ENCODE measurements at regions not wholly inside any gene's neighbourhood (a gene's known extent, or its start where the extent isn't known, plus 50 kb on each side); places are given as distances from the start of the nearest gene placed in this dataset.

DNA sequence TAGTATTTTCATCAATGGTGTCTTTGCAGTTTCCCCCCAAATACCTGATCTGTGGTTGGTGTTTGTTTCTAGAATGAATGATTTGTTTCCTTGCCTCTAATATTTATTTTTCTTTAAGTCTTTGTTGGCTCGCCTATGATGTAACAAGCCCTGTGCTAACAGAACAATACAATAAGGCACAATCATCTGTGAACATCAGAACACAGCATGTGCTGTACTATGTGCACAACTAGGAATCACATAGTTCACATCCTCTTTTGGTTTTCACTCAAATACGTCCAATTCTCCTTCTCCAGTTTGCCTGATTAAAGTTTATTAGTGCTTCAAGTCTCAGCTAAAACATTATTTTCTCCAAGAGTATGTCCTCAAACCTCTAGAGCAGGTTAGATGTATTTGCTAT is 613.1 kb downstream of the EPHA7 start:
- no peak for DNase-seq

GRCh38 chr6:92791403-92791802 is 628.0 kb downstream of the EPHA7 start:
- DNase-seq, result no peak

DNA sequence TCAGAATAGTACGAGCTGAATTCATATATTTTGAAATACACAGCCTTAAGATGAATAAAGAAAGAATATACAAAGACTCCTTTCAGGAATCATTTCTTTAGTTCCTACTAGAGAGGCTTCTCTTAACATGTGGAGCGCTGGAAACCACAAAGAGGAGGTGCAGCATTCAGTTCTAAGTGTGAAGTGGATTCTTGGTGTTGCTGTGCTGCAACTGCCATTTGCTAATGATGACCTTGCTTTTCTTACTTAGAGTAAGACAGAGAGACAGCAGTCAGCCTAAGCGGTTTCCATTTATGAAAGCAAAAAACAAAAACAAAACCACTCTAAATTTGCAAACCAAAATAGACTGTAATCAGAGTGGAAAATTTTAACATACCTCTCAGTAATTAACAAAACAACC is 629.0 kb downstream of the EPHA7 start:
- DNase-seq, result no peak

DNA sequence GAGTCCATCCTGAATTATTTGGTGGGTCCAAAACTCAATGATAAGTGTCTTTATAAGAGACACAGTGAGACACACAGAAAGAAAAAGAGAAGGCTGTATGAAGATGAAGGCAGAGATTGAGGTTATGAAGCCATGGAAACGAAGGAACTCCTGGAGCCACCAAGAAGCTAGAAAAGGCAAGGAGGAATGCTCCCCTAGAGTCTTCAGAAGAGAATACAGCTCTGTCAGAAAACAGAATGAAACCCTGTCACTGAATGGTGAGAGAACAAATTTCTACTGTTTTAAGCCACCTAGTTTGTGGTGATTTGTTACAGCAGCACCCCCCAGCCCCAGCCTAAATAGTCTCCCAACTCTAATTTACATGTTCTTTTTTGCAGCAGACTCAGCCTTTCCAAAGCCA is 635.1 kb downstream of the EPHA7 start:
- DNase-seq, result no peak

DNA sequence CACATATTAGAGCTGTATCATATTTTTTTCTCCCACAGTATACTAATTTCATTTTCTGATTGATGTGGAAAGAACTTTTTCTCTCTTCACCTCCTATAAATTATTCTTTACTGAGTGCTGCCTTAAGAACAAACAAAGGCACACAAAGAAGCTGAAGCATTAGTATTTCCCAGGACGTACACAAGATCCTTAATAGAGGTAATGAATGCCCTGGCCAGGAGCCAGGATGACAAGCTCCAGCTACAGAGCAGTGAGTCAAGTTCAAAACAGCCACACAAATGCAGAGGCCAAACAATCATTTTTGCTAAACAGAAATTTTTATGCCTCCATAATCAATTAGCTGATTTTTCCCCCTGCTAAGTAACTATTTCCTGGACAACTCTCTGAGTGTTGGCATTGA is 639.6 kb downstream of the EPHA7 start:
- no peak for DNase-seq

DNA sequence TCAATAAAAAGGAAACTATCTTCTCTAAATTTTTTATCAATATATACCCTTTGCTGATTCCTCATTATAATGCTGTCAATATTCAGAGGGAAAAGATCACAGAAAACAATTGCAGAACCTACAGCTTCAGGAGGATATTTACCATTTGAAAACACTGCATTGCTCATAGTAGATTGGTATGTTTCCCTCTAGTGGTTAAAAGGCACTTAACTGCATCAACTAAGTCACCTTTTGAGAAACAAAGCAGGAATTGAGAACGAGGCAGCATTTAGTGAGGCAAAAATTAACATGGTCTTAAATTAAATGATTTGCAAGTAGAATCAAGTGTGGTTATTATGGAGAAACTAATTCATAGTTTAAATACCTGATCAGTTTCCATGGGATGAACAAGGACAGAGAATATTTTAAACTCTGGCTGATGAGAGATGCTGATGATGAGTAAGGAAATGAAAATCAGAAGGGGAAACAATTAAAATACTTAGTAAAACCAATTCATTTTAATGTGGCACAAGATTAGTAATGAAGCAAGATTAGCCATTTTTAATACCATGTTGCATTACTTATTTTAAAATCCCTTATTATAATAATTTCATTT is 642.1 kb downstream of the EPHA7 start:
- DNase-seq, result no peak

GRCh38 chr6:92770540-92770939 is 648.8 kb downstream of the EPHA7 start:
- DNase-seq, result no peak

GRCh38 chr6:92767101-92767500 is 652.3 kb downstream of the EPHA7 start:
- no peak for DNase-seq

- no peak for DNase-seq
These were observed 655.7 kb downstream of the EPHA7 start for GRCh38 chr6:92763680-92764079.

GRCh38 chr6:92763274-92763584 is 656.1 kb downstream of the EPHA7 start:
- DNase-seq, result no peak

- DNase-seq, result no peak
These were observed 656.7 kb downstream of the EPHA7 start for GRCh38 chr6:92762443-92763273.

DNA sequence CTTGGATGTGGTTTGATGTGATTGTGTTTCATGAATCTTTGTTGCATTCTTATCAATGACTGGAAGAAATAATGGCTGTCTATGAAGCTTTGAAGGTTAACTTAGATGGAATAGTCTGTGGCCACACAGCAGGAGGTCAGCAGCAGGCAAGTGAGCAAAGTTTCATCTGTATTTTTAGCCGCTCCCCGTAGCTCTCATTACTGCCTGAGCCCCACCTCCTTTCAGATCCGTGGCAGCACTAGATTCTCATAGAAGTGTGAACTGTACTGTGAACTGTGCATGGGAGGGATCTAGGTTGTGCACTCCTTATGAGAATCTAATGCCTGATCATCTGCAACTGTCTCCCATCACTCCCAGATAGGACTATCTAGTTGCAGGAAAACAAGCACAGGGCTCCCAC is 660.2 kb downstream of the EPHA7 start:
- DNase-seq, result no peak

DNA sequence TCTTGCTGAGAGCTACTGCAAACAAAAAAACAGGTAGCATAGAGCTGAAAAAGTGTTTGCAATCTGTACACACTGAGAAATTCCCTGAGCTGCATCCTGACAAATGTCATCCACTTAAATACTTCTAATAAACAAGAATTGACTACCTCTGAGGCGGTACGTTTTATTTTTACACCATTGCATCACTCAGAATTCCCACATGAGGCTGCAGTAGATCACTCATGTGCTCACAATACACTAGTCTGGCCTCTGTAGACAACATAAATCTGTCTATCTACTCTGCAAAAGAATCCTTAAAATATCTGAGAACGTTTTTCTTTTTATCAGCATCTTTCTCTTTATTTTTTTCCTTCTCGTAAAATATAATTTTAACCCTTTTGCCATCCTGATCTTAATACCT is 661.4 kb downstream of the EPHA7 start:
- no peak for DNase-seq

DNA sequence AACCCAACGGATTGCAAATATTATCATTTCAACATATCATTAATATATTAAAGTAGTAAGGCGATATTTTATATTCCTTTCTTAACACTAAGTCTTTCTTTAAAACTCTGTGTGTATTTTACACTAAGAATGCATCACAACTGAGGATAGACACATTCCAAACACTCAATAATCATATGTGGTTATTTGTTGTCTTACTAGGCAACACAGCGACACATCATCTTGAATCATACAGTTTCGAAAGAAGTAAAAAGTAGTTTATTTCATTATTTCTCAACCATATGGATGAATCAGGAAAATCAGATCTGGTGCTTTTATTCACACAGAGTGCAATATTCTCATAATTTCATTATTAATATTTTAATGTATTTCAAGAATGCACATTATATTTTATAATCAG is 662.4 kb downstream of the EPHA7 start:
- no peak for DNase-seq

DNA sequence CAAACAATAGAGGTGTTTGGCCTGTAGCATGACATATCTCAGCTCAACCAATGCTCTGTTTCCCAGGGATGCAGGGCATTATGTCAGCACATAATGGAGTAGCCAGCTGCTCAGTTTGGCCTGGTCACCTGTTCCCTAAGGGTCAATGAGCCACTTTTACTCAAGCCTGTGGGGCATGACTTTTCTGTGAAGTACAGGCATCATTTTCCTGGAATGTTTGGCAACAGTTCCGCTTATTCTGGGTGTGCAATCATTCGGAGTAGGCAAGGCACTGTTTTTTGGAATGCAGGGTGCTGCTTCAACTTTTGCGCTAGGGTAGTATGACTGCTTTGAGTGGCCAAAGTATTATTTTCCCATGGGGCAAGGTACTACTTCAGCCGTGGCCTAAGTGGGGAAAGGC is 665.4 kb downstream of the EPHA7 start:
- DNase-seq, result no peak

- no peak for DNase-seq
These were observed 667.2 kb downstream of the EPHA7 start for GRCh38 chr6:92752114-92752513.

- DNase-seq, result no peak
These were observed 671.2 kb downstream of the EPHA7 start for GRCh38 chr6:92748131-92748530.

- no peak for DNase-seq
These were observed 681.4 kb downstream of the EPHA7 start for GRCh38 chr6:92737983-92738382.

DNA sequence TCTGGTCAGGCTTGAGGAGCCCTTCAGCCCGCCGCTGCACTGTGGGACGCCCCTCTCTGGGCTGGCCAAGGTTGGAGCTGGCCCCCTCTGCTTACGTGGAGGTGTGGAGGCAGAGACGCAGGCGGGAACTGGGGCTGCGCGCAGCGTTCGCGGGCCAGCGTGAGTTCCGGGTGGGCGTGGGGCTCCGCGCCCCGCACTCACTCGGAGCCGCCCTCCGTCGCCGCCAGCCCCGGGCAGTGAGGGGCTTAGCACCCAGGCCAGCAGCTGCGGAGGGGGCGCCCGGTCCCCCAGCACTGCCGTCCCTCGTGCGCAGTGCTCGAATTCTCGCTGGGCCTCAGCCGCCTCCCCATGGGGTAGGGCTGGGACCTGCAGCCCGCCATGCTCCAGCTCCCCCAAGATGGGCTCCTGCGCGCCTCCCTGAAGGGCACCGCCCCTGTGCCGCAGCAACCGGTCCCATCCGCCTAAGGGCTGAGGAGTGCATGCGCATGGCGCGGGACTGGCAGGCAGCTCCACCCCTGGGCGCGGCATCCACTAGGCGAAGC is 695.9 kb downstream of the EPHA7 start:
- no peak for DNase-seq

- no peak for DNase-seq
These were observed 699.6 kb downstream of the EPHA7 start for GRCh38 chr6:92719773-92720172.

DNA sequence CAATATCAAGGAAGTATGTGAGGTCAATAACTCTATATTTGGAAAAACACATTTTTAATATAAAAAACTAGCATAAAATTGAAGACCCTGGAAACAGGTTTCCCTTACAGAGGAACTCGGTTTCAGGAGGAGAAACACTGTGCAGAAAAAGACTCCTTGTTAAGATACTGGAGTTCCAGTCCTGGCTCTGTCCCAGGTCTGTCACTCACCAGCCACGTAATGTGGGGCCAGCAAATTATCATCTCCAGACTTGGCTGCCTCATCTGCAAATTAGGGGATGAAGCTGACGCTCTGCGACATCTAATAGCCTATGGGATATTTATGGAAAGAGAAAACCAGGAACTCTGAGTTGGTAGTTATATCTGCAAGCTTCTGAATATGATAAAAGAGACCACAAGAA is 702.7 kb downstream of the EPHA7 start:
- DNase-seq, result no peak

DNA sequence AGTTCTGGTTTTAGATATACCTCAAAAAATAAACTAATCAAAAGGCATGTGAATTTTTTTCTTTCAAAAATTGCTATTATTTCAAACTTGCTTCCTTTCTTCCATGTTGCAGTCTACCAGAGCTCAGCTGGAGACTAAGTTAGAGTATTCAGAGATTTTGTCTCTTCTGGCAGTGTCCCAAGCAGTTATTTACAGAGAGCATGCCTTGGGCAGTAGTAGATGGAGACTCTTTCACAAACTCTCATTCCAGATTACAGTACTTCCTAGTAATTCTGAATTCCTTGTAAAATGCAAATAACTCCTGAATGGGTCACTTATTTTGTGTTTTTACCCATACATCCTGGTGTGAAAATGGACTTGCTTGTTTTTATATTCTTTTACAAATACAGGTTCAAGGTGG is 703.4 kb downstream of the EPHA7 start:
- no peak for DNase-seq

DNA sequence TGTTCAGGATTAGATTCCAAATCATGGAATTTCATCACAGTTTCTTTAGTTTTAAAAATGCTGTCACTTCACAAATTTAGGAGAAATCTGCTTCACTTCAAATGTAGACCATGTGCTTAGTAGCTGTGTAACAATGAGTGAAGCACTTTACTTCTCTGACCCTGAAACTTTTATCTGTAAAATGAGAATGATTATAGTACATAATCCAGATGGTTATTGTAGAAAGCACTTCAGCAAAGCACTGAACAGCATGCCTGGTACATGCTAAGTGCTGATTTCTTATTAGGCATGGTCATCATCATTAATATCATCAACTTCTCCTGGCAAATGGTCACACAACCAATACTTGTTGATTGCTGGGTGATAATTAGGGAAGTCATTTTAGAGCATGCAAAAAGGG is 705.0 kb downstream of the EPHA7 start:
- no peak for DNase-seq

GRCh38 chr6:92710048-92710447 is 709.3 kb downstream of the EPHA7 start:
- no peak for DNase-seq

GRCh38 chr6:92708945-92709344 is 710.4 kb downstream of the EPHA7 start:
- DNase-seq, result no peak

All from activated CD4-positive, alpha-beta T cell treated with anti-CD3 and anti-CD28 coated beads, Interleukin-2, amount 50 U/mL, for 16 hours (primary cell).